GM19438 (cell line): ENCODE measurements at regions not wholly inside any gene's neighbourhood (a gene's known extent, or its start where the extent isn't known, plus 50 kb on each side); places are given as distances from the start of the nearest gene placed in this dataset.
"Not testable (repeated sequence)": the region's sequence is repeated elsewhere in the genome, so short reads cannot be mapped to it uniquely, and the experiment has no call there.

Experiments
- ATAC-seq: cut with Tn5 transposase; IDR thresholded peaks from one replicate; pipeline ENCODE4 v1.9.1; 2021; ENCODE audit warnings: low read depth; ENCODE audit not compliant: unreplicated experiment

- not testable (repeated sequence) for ATAC-seq
These were observed 73.5 kb downstream of the NPIPA8 start for GRCh38 chr16:18263046-18263445.

- not testable (repeated sequence) for ATAC-seq
These were observed 74.7 kb downstream of the NPIPA8 start for GRCh38 chr16:18261848-18262247.

GRCh38 chr16:18259496-18260176, 76.9 kb downstream of the NPIPA8 start:
- not testable (repeated sequence) for ATAC-seq

GRCh38 chr16:18252943-18253342, 83.6 kb downstream of the NPIPA8 start:
- not testable (repeated sequence) for ATAC-seq

- ATAC-seq = not testable (repeated sequence)
These were observed 106.0 kb downstream of the NPIPA8 start for GRCh38 chr16:18230505-18230904.

GRCh38 chr16:18222054-18223009, 114.2 kb downstream of the NPIPA8 start:
- ATAC-seq = not testable (repeated sequence)

- ATAC-seq = not testable (repeated sequence)
These were observed 118.8 kb downstream of the NPIPA8 start for GRCh38 chr16:18217741-18218140.

GRCh38 chr16:18216814-18217213, 119.7 kb downstream of the NPIPA8 start:
- ATAC-seq = not testable (repeated sequence)

GRCh38 chr16:18213810-18214209, 122.7 kb downstream of the NPIPA8 start:
- ATAC-seq = not testable (repeated sequence)

GRCh38 chr16:18211505-18211904, 125.0 kb downstream of the NPIPA8 start:
- not testable (repeated sequence) for ATAC-seq

GRCh38 chr16:18204786-18205185, 131.8 kb downstream of the NPIPA8 start:
- not testable (repeated sequence) for ATAC-seq

- ATAC-seq = not testable (repeated sequence)
These were observed 132.2 kb downstream of the NPIPA8 start for GRCh38 chr16:18204309-18204708.

GRCh38 chr16:18201511-18201910, 135.0 kb downstream of the NPIPA8 start:
- ATAC-seq = not testable (repeated sequence)

- not testable (repeated sequence) for ATAC-seq
These were observed 144.1 kb downstream of the NPIPA8 start for GRCh38 chr16:18192389-18192788.

GRCh38 chr16:18190179-18190578, 146.4 kb downstream of the NPIPA8 start:
- not testable (repeated sequence) for ATAC-seq

- not testable (repeated sequence) for ATAC-seq
These were observed 151.8 kb downstream of the NPIPA8 start for GRCh38 chr16:18184755-18185154.

GRCh38 chr16:18181028-18181427, 155.5 kb downstream of the NPIPA8 start:
- not testable (repeated sequence) for ATAC-seq

GRCh38 chr16:18173945-18174497, 162.5 kb downstream of the NPIPA8 start:
- ATAC-seq = not testable (repeated sequence)

GRCh38 chr16:18162293-18162692, 174.2 kb downstream of the NPIPA8 start:
- not testable (repeated sequence) for ATAC-seq

GRCh38 chr16:18161224-18161623, 175.3 kb downstream of the NPIPA8 start:
- not testable (repeated sequence) for ATAC-seq

GRCh38 chr16:18159185-18159584, 177.4 kb downstream of the NPIPA8 start:
- ATAC-seq = not testable (repeated sequence)
